IMR-90 (cell line): ENCODE measurements at regions not wholly inside any gene's neighbourhood (a gene's known extent, or its start where the extent isn't known, plus 50 kb on each side); places are given as distances from the start of the nearest gene placed in this dataset.

Source experiments
- ATAC-seq: fragments of 200-7000 bp; cut with Tn5 transposase; 2 replicates; pipeline ENCODE4 v1.9.1; 2020; ENCODE audit warnings: low read depth, mild to moderate bottlenecking, moderate library complexity
- BruUV-seq: library from RNA; stranded (reverse); fragments of 400-500 nt; replicated peaks from 2 replicates; lab custom pipeline; 2021; lab: Mats Ljungman, UMichigan
- CTCF ChIA-PET: fragments of 300-600 bp; formaldehyde crosslinking; extraction: SDS; loops from one replicate; lab custom pipeline; 2021; ENCODE audit warnings: antibody characterized with exemption; lab: Yijun Ruan, JAX
- POLR2A ChIA-PET: fragments of 300-600 bp; sonication (Branson Sonifier 250); formaldehyde crosslinking; loops from one replicate; lab custom pipeline; 2022; ENCODE audit warnings: antibody characterized with exemption; ENCODE audit not compliant: unreplicated experiment; lab: Charles Lee
- DNase-seq: peaks from one replicate; pipeline ENCODE4 v3.0.0; 2013
- H2AFZ ChIP-seq: replicated peaks from 2 replicates; pipeline ENCODE3; 2013; ENCODE audit warnings: low read length, mild to moderate bottlenecking; ENCODE audit not compliant: poor library complexity
- H2AK5ac ChIP-seq: 2 replicates; pipeline ENCODE4 v1.6.1; 2013; ENCODE audit warnings: low read depth, low read length, inconsistent platforms
- H2AK9ac ChIP-seq: replicated peaks from 2 replicates; pipeline ENCODE3; 2013; ENCODE audit warnings: mild to moderate bottlenecking, low read depth, low read length, moderate library complexity; ENCODE audit not compliant: poor library complexity
- H2BK120ac ChIP-seq: 2 replicates; pipeline ENCODE4 v1.6.1; 2013; ENCODE audit warnings: low read depth, low read length, inconsistent platforms
- H2BK15ac ChIP-seq: 3 replicates; pipeline ENCODE4 v1.6.1; 2013; ENCODE audit warnings: low read depth, low read length, inconsistent platforms
- H2BK20ac ChIP-seq: 2 replicates; pipeline ENCODE4 v1.6.1; 2013; ENCODE audit warnings: low read depth, mild to moderate bottlenecking, inconsistent platforms, low read length, moderate library complexity
- H2BK5ac ChIP-seq: 2 replicates; pipeline ENCODE4 v1.6.1; 2013; ENCODE audit warnings: mild to moderate bottlenecking, low read depth, low read length, inconsistent platforms; ENCODE audit not compliant: poor library complexity, severe bottlenecking
- H3K14ac ChIP-seq: replicated peaks from 2 replicates; pipeline ENCODE4 v1.6.1; 2013; ENCODE audit warnings: low read depth, low read length, inconsistent platforms
- H3K18ac ChIP-seq: 2 replicates; pipeline ENCODE4 v1.6.1; 2013; ENCODE audit warnings: low read depth, low read length, control low read depth
- H3K23ac ChIP-seq: 2 replicates; pipeline ENCODE4 v1.6.1; 2013; ENCODE audit warnings: low read depth, low read length, inconsistent platforms
- H3K27ac ChIP-seq: 2 replicates; pipeline ENCODE4 v1.5.1; 2013; ENCODE audit warnings: mild to moderate bottlenecking, control low read depth, low read length; ENCODE audit not compliant: insufficient read depth
- H3K27me3 ChIP-seq: 2 replicates; pipeline ENCODE4 v1.6.1; 2013; ENCODE audit warnings: low read length; ENCODE audit not compliant: control insufficient read depth, insufficient read depth
- H3K36me3 ChIP-seq: 2 replicates; pipeline ENCODE4 v1.6.1; 2013; ENCODE audit warnings: low read length, mixed read lengths; ENCODE audit not compliant: control insufficient read depth, insufficient read depth
- H3K4ac ChIP-seq: 2 replicates; pipeline ENCODE4 v1.6.1; 2013; ENCODE audit warnings: low read depth, low read length, inconsistent platforms
- H3K4me1 ChIP-seq: 2 replicates; pipeline ENCODE4 v1.6.1; 2013; ENCODE audit warnings: low read length, mixed read lengths; ENCODE audit not compliant: control insufficient read depth, insufficient read depth
- H3K4me2 ChIP-seq: 2 replicates; pipeline ENCODE4 v1.6.1; 2013; ENCODE audit warnings: low read depth, mild to moderate bottlenecking, control low read depth, low read length, moderate library complexity
- H3K4me3 ChIP-seq: 2 replicates; pipeline ENCODE4 v1.5.1; 2013; ENCODE audit warnings: low read depth, mild to moderate bottlenecking, control low read depth, low read length, moderate library complexity; ENCODE audit not compliant: insufficient read depth
- H3K56ac ChIP-seq: 2 replicates; pipeline ENCODE4 v1.6.1; 2013; ENCODE audit warnings: low read length, inconsistent platforms; ENCODE audit not compliant: insufficient read depth; ENCODE audit errors: extremely low read depth
- H3K79me1 ChIP-seq, 2 experiments: 2 replicates each; pipeline ENCODE4 v1.6.1; 2013; ENCODE audit warnings: low read length in 2 of 2, inconsistent platforms in 1 of 2, low read depth in 1 of 2
- H3K9ac ChIP-seq: 2 replicates; pipeline ENCODE4 v1.6.1; 2013; ENCODE audit warnings: low read depth, low read length, control low read depth
- H3K9me1 ChIP-seq: 2 replicates; pipeline ENCODE4 v1.6.1; 2013; ENCODE audit warnings: low read length, inconsistent platforms; ENCODE audit not compliant: insufficient read depth
- H3K9me3 ChIP-seq: 2 replicates; pipeline ENCODE4 v1.6.1; 2013; ENCODE audit warnings: low read length; ENCODE audit not compliant: control insufficient read depth, insufficient read depth
- H4K20me1 ChIP-seq: 2 replicates; pipeline ENCODE4 v1.6.1; 2013; ENCODE audit warnings: low read length, inconsistent platforms; ENCODE audit not compliant: insufficient read depth
- H4K5ac ChIP-seq: 2 replicates; pipeline ENCODE4 v1.6.1; 2013; ENCODE audit warnings: mild to moderate bottlenecking, low read depth, low read length, control low read depth
- H4K8ac ChIP-seq, 2 experiments: 2 replicates each; pipeline ENCODE4 v1.6.1; 2013; ENCODE audit warnings: low read depth in 2 of 2, low read length in 2 of 2, control low read depth in 1 of 2, inconsistent platforms in 1 of 2
- H4K91ac ChIP-seq: 2 replicates; pipeline ENCODE4 v1.6.1; 2013; ENCODE audit warnings: low read depth, low read length, inconsistent platforms; ENCODE audit not compliant: insufficient read depth
- BHLHE40 ChIP-seq: fragments of 150-350 bp; IDR thresholded peaks from 2 replicates; pipeline ENCODE4 v1.6.1; 2016; ENCODE audit warnings: mild to moderate bottlenecking, low read depth, low read length
- CEBPB ChIP-seq: IDR thresholded peaks from 2 replicates; pipeline ENCODE4 v1.6.1; 2012; ENCODE audit warnings: low read depth, low read length, improper control_type of control experiment
- CHD1 ChIP-seq: IDR thresholded peaks from 2 replicates; pipeline ENCODE4 v1.6.1; 2012; ENCODE audit warnings: low read depth, low read length, improper control_type of control experiment
- CTCF ChIP-seq: conservative IDR thresholded peaks from 2 replicates; pipeline ENCODE4 v1.5.1; 2012; ENCODE audit warnings: mild to moderate bottlenecking, low read depth, low read length, improper control_type of control experiment
- ELK1 ChIP-seq: fragments of 150-350 bp; IDR thresholded peaks from 2 replicates; pipeline ENCODE4 v1.6.1; 2016; ENCODE audit warnings: low read depth, mild to moderate bottlenecking, low read length, moderate library complexity, borderline replicate concordance
- FOS ChIP-seq: fragments of 150-350 bp; IDR thresholded peaks from 2 replicates; pipeline ENCODE4 v1.6.1; 2016; ENCODE audit warnings: low read depth, low read length
- MAFK ChIP-seq: IDR thresholded peaks from 2 replicates; pipeline ENCODE4 v1.6.1; 2012; ENCODE audit warnings: low read depth, low read length, improper control_type of control experiment
- MAZ ChIP-seq: IDR thresholded peaks from 2 replicates; pipeline ENCODE4 v1.6.1; 2012; ENCODE audit warnings: low read depth, mild to moderate bottlenecking, low read length, improper control_type of control experiment, moderate library complexity, borderline replicate concordance
- MXI1 ChIP-seq: IDR thresholded peaks from 2 replicates; pipeline ENCODE4 v1.6.1; 2012; ENCODE audit warnings: low read depth, mild to moderate bottlenecking, low read length, moderate library complexity, borderline replicate concordance
- NFE2L2 ChIP-seq: fragments of 150-350 bp; IDR thresholded peaks from 2 replicates; pipeline ENCODE4 v1.6.1; 2016; ENCODE audit warnings: low read depth, mild to moderate bottlenecking, low read length
- POLR2A ChIP-seq: IDR thresholded peaks from 2 replicates; pipeline ENCODE4 v1.6.1; 2012; ENCODE audit warnings: mild to moderate bottlenecking, low read depth, low read length
- RAD21 ChIP-seq: IDR thresholded peaks from 2 replicates; pipeline ENCODE4 v1.6.1; 2012; ENCODE audit warnings: low read length, improper control_type of control experiment
- RFX5 ChIP-seq: IDR thresholded peaks from 2 replicates; pipeline ENCODE4 v1.8.0; 2012; ENCODE audit warnings: low read depth, mild to moderate bottlenecking, low read length, moderate library complexity
- SMC3 ChIP-seq: fragments of 150-350 bp; IDR thresholded peaks from 2 replicates; pipeline ENCODE4 v1.6.1; 2016; ENCODE audit warnings: low read depth, mild to moderate bottlenecking, antibody characterized with exemption, low read length, moderate library complexity
- USF2 ChIP-seq: fragments of 150-350 bp; IDR thresholded peaks from 2 replicates; pipeline ENCODE4 v1.6.1; 2017; ENCODE audit warnings: mild to moderate bottlenecking, antibody characterized with exemption, low read length, low read depth
- WGBS, 2 experiments: methylation state at CpG; one replicate each; pipeline versions ENCODE4 v1.1.5 to v1.1.7; 2013; ENCODE audit warnings: missing lambda C conversion rate in 2 of 2; ENCODE audit not compliant: insufficient read length in 1 of 2; ENCODE audit errors: extremely low coverage in 2 of 2; 5-methylcytosine and 5-hydroxymethylcytosine counted together
- dilution Hi-C: fragments of 300-500 bp; cut with HindIII; formaldehyde crosslinking; loops from one replicate; pipeline ENCODE4 v1.14.3; 2018; ENCODE audit warnings: low sequenced_read_pairs; ENCODE audit not compliant: unreplicated experiment
- in situ Hi-C: fragments of 300-500 bp; cut with MboI; formaldehyde crosslinking; loops from 3 replicates; pipeline ENCODE4 v1.14.3; 2019; ENCODE audit warnings: low sequenced_read_pairs, inconsistent platforms, mixed read lengths
- intact Hi-C: fragments of 100-400 bp; cut with micrococcal nuclease; formaldehyde crosslinking; loops from 2 replicates; pipeline ENCODE4 v1.10.0; 2022

GRCh38 chr15:26355472-26356074 is 417.3 kb downstream of the GABRB3 start:
- no peaks in the 10 kb centered on the region for H3K36me3 ChIP-seq
- DNase-seq (no peak), ATAC-seq (no peak)
- H3K9me3 ChIP-seq = peaks cover 10% of the 10 kb centered on the region
- dilution Hi-C loops = no loop called here
- WGBS, 2 experiments = no CpG with 5 or more reads among the region's 8 CpGs
- no peak overlapping the region for H4K5ac ChIP-seq
- H3K23ac ChIP-seq = no peak overlapping the region
- no peak overlapping the region for H2AFZ ChIP-seq
- H3K79me1 ChIP-seq = no peaks in the 10 kb centered on the region
- no peak overlapping the region for H3K14ac ChIP-seq
- no peak overlapping the region for H3K27ac ChIP-seq
- no peak overlapping the region for H4K91ac ChIP-seq
- H4K8ac ChIP-seq = no peak overlapping the region
- no peak overlapping the region for H3K56ac ChIP-seq
- H3K9me1 ChIP-seq = no peaks in the 10 kb centered on the region
- no TSS peak for BruUV-seq
- H4K20me1 ChIP-seq = no peaks in the 10 kb centered on the region
- intact Hi-C loops = no loop called here
- H3K18ac ChIP-seq = no peak overlapping the region
- H3K4ac ChIP-seq = no peak overlapping the region
- POLR2A ChIA-PET = no interaction called here
- H2BK20ac ChIP-seq = no peak overlapping the region
- no peak overlapping the region for H2AK9ac ChIP-seq
- no peak overlapping the region for H3K4me3 ChIP-seq
- no peak overlapping the region for H2BK15ac ChIP-seq
- in situ Hi-C loops = no loop called here
- H3K4me1 ChIP-seq = no peaks in the 10 kb centered on the region
- no peak overlapping the region for H3K9ac ChIP-seq
- H2BK120ac ChIP-seq = no peak overlapping the region
- no peak overlapping the region for H2AK5ac ChIP-seq
- no peaks in the 10 kb centered on the region for H3K27me3 ChIP-seq
- CTCF ChIA-PET = no interaction called here
- no peak overlapping the region for H2BK5ac ChIP-seq
- TF ChIP-seq CTCF = no peak
- no peak for TF ChIP-seq CEBPB
- no peak for TF ChIP-seq POLR2A
- TF ChIP-seq SMC3 = no peak
- TF ChIP-seq NFE2L2 = no peak
- no peak for TF ChIP-seq RFX5
- no peak for TF ChIP-seq BHLHE40
- no peak for TF ChIP-seq FOS
- TF ChIP-seq RAD21 = no peak
- no peak for TF ChIP-seq USF2
- no peak for TF ChIP-seq CHD1
- TF ChIP-seq ELK1 = no peak
- no peak for TF ChIP-seq MAZ
- TF ChIP-seq MAFK = no peak
- no peak for TF ChIP-seq MXI1
- H3K4me2 ChIP-seq = no peak overlapping the region
